ENCODE measurements at regions not wholly inside any gene's neighbourhood (a gene's known extent, or its start where the extent isn't known, plus 50 kb on each side); places are given as distances from the start of the nearest gene placed in this dataset.

DNA sequence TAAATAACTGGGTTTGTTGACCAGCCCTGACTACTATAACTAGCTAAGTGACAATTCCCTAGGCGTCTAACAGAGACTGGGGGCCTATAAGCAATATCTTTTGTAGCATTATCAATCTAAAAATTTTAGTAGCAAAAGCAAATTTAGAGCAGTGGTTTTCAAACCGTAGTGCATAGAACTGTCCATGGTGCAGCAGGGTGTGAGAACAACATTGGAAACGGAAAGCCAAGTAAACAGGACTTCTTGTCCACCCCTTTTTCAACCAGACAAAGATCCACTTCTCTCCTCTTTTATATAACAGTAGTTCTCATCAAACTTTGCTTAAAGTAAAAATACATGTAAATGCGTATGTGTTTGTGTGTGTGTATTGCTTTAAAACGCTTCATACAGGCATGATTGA lies 1099.1 kb upstream of the ATXN8OS start:
- TF ChIP-seq TCF7L2 (IDR thresholded peaks at IDR 0.05; ENCODE audit: low read depth, low read length) (no peak), REST (IDR thresholded peaks at IDR 0.05; ENCODE audit: insufficient read depth in 1 of 2, low read depth in 2 of 2, low read length in 1 of 2) (peak in 1 of 2 experiments; percentile 41; a peak in 1 of 4 replicates), SIN3A (IDR thresholded peaks at IDR 0.05; ENCODE audit: borderline replicate concordance, insufficient read depth, low read depth, low read length) (no peak)
- Histone ChIP-seq H3K4me1 (ENCODE audit: control insufficient read depth, insufficient read depth, low read length) (no peaks in the 10 kb centered on the region), H3K27ac (ENCODE audit: low read length) (no peak overlapping the region), H3K27me3 (ENCODE audit: control insufficient read depth, insufficient read depth, low read length) (no peaks in the 10 kb centered on the region), H3K4me3 (ENCODE audit: low read depth in 2 of 2, low read length in 2 of 2) (no peak overlapping the region), H3K9me3 (ENCODE audit: control insufficient read depth, insufficient read depth, low read depth, low read length) (no peaks in the 10 kb centered on the region), H3K36me3 (ENCODE audit: control insufficient read depth, insufficient read depth, low read length) (no peaks in the 10 kb centered on the region)
- CTCF ChIA-PET, result no interaction called here
- BruUV-seq (replicated peaks), result no TSS peak
- intact Hi-C loops (cut with micrococcal nuclease; ENCODE audit: unreplicated experiment) (no loop called here), in situ Hi-C loops (cut with HindIII; ENCODE audit: low pct_unique_long_range_greater_than_20kb, low sequenced_read_pairs) (no loop called here)
- ATAC-seq, result no peak
- DNase-seq (ENCODE audit: low read depth, low spot score), result no peak
- POLR2A ChIA-PET, result no interaction called here

GRCh38 chr13:68998056-68998455 lies 1109.6 kb upstream of the ATXN8OS start:
- intact Hi-C loops (cut with micrococcal nuclease; ENCODE audit: unreplicated experiment), result no loop called here
- DNase-seq (ENCODE audit: low read depth, low spot score) (no peak), ATAC-seq (no peak)
- Histone ChIP-seq H3K27me3 (ENCODE audit: control insufficient read depth, insufficient read depth, low read length) (no peaks in the 10 kb centered on the region), H3K4me3 (ENCODE audit: low read depth in 2 of 2, low read length in 2 of 2) (no peak overlapping the region), H3K27ac (ENCODE audit: low read length) (no peak overlapping the region), H3K4me1 (ENCODE audit: control insufficient read depth, insufficient read depth, low read length) (no peaks in the 10 kb centered on the region), H3K9me3 (ENCODE audit: control insufficient read depth, insufficient read depth, low read depth, low read length) (no peaks in the 10 kb centered on the region), H3K36me3 (ENCODE audit: control insufficient read depth, insufficient read depth, low read length) (no peaks in the 10 kb centered on the region)
- ChIA-PET POLR2A (no interaction called here), CTCF (no interaction called here)
- in situ Hi-C loops (cut with HindIII; ENCODE audit: low pct_unique_long_range_greater_than_20kb, low sequenced_read_pairs), result no loop called here
- no TSS peak for BruUV-seq (replicated peaks)
- TF ChIP-seq CTCF (IDR thresholded peaks at IDR 0.05) (no peak), REST (IDR thresholded peaks at IDR 0.05; ENCODE audit: insufficient read depth in 1 of 2, low read depth in 2 of 2, low read length in 1 of 2) (no peak), TCF7L2 (IDR thresholded peaks at IDR 0.05; ENCODE audit: low read depth, low read length) (no peak), SIN3A (IDR thresholded peaks at IDR 0.05; ENCODE audit: borderline replicate concordance, insufficient read depth, low read depth, low read length) (no peak), POLR2AphosphoS5 (IDR thresholded peaks at IDR 0.05; ENCODE audit: low read depth, low read length) (no peak)
